ENCODE measurements at regions not wholly inside any gene's neighbourhood (a gene's known extent, or its start where the extent isn't known, plus 50 kb on each side); places are given as distances from the start of the nearest gene placed in this dataset.

DNA sequence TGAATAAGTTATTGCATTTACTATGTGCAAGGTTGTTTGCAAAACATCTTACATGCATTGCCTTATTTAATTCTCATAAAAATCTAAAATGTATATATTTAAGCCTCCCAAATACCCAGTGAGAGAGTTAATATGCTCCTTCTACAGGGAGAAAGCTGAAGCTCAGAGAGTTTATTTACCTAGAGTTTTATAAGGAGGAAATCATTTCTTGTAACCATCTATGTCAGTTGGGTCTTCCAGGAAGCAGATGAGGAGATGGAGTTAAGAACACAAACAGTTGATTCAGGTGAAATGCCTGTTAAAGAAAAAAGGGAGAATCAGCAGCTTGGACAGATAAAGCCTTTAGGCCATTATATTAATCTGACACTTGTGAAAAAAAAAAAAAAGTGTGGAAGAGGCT is 62.6 kb upstream of the DHX40 start:
- Mint-ChIP-seq H3K27me3 (ENCODE audit: low read depth) (no peaks in the 10 kb centered on the region), H3K4me3 (no peak overlapping the region), H3K27ac (no peak overlapping the region), H3K4me1 (ENCODE audit: low read depth) (no peaks in the 10 kb centered on the region), H3K36me3 (ENCODE audit: insufficient read depth in 2 of 2) (no peaks in the 10 kb centered on the region), H3K9me3 (no peaks in the 10 kb centered on the region)
- no peak for ATAC-seq (replicated peaks in 1 of 2)
- DNase-seq, result no peak

DNA sequence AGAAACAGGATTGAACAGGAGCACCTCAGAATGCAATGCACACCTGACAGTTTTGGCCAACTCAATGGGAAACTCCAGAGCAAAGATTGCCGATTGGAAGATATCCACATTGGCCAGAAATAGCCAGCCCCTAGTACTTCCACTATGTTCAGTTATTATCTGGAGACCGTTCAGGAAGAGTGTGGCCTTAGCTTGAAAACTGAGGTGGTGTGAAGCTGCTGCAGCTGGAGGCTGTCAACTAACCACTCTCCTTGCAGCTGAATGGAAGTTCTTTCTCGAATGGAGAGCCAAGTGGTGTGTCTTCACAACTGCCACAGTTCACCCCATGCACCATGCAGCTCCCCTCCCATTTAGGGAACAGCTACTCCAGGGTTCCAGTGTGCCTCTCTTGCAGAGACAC is 61.9 kb upstream of the DHX40 start:
- no peaks in the 10 kb centered on the region for H3K27me3 Mint-ChIP-seq (ENCODE audit: low read depth)
- no peak for ATAC-seq (replicated peaks in 1 of 2)

DNA sequence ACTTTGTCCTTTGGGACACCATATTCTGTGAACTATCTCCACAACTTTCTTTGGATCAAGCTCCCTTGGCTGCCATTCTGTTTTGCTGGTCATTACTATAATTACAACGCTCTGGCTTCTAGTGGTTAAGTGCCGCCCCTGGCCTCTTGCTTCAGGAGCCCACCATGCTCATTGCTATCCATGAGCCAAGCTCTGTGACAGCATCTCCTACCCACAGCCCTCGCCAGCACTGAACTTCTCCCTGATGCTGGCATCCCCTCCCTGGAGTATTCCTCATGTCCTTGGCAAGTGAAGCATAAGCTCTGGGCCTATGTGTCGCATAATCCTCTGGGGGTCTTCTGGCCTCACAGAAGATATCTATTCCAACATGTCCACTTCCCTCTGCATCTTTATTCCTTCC is 60.6 kb upstream of the DHX40 start:
- H3K27me3 Mint-ChIP-seq (ENCODE audit: low read depth), result no peaks in the 10 kb centered on the region
- H3K4me3 Mint-ChIP-seq, result no peak overlapping the region
- ATAC-seq (replicated peaks in 1 of 2) (no peak), DNase-seq (no peak)
- H3K36me3 Mint-ChIP-seq (ENCODE audit: insufficient read depth in 2 of 2), result no peaks in the 10 kb centered on the region
- H3K4me1 Mint-ChIP-seq (ENCODE audit: low read depth), result no peaks in the 10 kb centered on the region
- no peak overlapping the region for H3K27ac Mint-ChIP-seq
- no peaks in the 10 kb centered on the region for H3K9me3 Mint-ChIP-seq

More for the DNA sequence above, 61.9 kb upstream of the DHX40 start:
- no peak for DNase-seq
- Mint-ChIP-seq H3K36me3 (ENCODE audit: insufficient read depth in 2 of 2) (no peaks in the 10 kb centered on the region), H3K4me3 (no peak overlapping the region), H3K4me1 (ENCODE audit: low read depth) (no peaks in the 10 kb centered on the region), H3K27ac (no peak overlapping the region), H3K9me3 (no peaks in the 10 kb centered on the region)

DNA sequence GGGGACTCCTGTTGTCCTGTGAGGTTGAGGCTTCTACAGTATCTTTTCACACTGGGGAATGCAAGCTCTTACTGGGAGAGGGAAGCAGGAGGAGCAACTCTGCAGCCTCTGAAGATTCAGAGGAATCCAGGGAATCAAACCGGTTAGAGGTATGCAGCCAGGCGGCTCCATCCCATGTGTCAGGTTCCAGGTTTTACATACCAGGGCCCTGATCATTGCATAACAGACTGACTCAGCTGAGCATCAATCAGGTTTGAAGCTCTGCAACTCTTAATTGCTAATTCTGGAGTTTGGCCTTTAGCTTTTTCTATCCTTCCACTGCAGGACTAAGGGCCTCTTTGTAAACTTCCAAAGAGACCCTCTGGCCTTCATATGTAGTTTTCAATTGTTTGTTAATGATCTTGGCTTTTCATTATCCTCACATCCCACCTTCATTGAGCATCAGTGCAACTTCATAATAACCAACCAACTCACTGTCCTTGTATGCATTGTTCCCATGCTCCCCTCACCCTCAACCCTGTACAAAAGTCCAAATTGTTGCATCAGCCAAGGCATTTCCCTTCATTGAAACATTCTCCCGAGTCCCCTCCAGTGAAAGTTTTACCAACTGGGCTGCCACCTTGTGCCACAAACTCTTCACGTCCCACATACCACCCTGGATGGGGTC is 59.7 kb upstream of the DHX40 start:
- Mint-ChIP-seq H3K36me3 (ENCODE audit: insufficient read depth in 2 of 2) (no peaks in the 10 kb centered on the region), H3K27ac (no peak overlapping the region), H3K27me3 (ENCODE audit: low read depth) (no peaks in the 10 kb centered on the region), H3K9me3 (no peaks in the 10 kb centered on the region), H3K4me3 (no peak overlapping the region), H3K4me1 (ENCODE audit: low read depth) (no peaks in the 10 kb centered on the region)
- ATAC-seq (replicated peaks in 1 of 2) (no peak), DNase-seq (no peak)

DNA sequence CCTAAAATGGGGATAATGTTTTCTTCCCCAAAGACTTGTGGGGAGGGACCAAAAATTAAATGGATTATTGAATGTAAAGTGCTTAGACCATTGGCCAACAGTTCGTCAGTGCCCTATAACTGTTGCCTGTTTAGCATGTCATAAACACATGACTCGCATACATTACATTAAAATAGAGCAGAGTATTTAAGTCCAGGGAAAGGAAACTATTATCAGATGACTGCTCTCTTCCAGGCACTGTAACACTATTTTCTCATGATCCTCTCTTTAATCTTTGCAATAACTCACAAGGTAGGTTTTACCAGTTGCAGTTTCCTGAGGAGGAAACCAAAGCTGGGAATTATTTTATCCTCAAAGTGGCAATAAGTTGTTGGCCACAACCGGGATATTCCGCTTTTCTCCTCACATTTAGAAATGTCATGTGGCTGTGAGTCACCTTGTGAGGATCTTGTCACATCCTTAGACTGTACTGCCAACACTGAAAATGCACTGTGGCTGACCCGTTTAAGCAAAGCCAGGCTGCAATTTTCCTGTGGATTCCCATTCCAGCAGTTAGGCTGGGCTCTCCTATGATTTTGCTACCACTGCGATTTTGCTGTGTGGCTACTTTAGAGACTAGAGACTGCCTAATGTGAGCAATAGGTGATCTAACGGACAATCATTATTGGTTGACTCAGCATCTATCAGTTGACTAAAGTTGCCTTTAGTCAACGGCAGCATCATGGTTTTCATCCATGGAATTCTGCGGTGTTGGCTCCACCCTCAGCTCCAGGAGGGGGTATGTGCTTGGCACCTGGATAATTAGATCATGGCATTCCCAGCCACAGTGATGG is 58.3 kb upstream of the DHX40 start:
- Mint-ChIP-seq H3K4me3 (no peak overlapping the region), H3K4me1 (ENCODE audit: low read depth) (no peaks in the 10 kb centered on the region), H3K27ac (no peak overlapping the region), H3K36me3 (ENCODE audit: insufficient read depth in 2 of 2) (no peaks in the 10 kb centered on the region), H3K27me3 (ENCODE audit: low read depth) (no peaks in the 10 kb centered on the region), H3K9me3 (no peaks in the 10 kb centered on the region)
- ATAC-seq (replicated peaks in 1 of 2) (no peak), DNase-seq (no peak)

DNA sequence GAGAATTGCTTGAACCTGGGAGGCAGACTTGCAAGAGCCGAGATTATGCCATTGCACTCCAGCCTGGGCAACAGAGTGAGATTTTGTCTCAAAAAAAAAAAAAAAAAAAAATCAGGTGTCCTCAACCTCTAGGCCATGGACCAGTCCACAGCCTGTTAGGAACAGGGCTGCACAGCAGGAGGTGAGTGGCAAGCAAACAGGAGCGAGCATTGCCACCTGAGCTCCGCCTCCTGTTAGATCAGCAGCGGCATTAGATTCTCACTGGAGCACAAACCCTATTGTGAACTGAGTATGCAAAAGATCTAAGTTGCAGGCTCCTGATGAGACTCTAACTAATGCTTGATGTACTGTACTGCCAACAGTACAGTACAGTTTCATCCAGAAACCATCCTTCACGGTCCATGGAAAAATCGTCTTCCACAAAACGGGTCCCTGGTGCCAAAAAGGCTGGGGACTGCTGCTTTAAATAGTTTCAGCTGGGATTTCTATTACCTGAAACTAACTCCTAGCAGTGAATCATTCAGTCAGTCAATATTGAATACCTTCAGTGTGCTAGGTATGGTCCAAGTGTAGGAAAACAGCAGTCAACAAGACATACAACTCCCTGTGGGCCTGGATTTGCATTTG is 56.3 kb upstream of the DHX40 start:
- DNase-seq (no peak), ATAC-seq (replicated peaks in 1 of 2) (no peak)
- H3K27ac Mint-ChIP-seq, result no peak overlapping the region
- no peak overlapping the region for H3K4me3 Mint-ChIP-seq
- no peaks in the 10 kb centered on the region for H3K36me3 Mint-ChIP-seq (ENCODE audit: insufficient read depth in 2 of 2)
- no peaks in the 10 kb centered on the region for H3K4me1 Mint-ChIP-seq (ENCODE audit: low read depth)
- no peaks in the 10 kb centered on the region for H3K9me3 Mint-ChIP-seq
- H3K27me3 Mint-ChIP-seq (ENCODE audit: low read depth), result no peaks in the 10 kb centered on the region

- H3K27me3 Mint-ChIP-seq (ENCODE audit: low read depth), result no peaks in the 10 kb centered on the region
- DNase-seq (no peak), ATAC-seq (replicated peaks in 1 of 2) (no peak)
- H3K27ac Mint-ChIP-seq, result no peak overlapping the region
- H3K36me3 Mint-ChIP-seq (ENCODE audit: insufficient read depth in 2 of 2), result no peaks in the 10 kb centered on the region
- no peaks in the 10 kb centered on the region for H3K9me3 Mint-ChIP-seq
- no peak overlapping the region for H3K4me3 Mint-ChIP-seq
- no peaks in the 10 kb centered on the region for H3K4me1 Mint-ChIP-seq (ENCODE audit: low read depth)
Observed at GRCh38 chr17:59510611-59511010, 54.8 kb upstream of the DHX40 start.

DNA sequence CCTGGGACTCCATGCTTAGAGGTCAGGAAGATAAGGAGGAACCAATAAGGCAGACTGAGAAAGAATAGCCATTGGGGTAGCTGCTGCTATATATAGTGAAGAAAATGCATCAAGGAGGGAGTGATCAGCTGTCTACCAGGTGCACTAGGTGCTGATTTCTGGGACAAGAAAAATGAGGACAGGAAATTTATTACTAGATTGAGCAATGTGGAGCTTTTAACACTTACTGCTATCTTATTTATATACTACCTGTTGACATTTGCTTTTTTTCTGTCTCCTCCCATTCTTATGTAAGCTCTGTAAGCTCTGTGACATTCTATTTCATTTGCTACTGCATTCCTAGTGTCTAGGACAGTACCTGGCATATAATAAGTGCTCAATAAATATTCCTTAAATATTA is 53.7 kb upstream of the DHX40 start:
- no peaks in the 10 kb centered on the region for H3K9me3 Mint-ChIP-seq
- no peaks in the 10 kb centered on the region for H3K36me3 Mint-ChIP-seq (ENCODE audit: insufficient read depth in 2 of 2)
- no peaks in the 10 kb centered on the region for H3K4me1 Mint-ChIP-seq (ENCODE audit: low read depth)
- H3K27ac Mint-ChIP-seq, result no peak overlapping the region
- H3K27me3 Mint-ChIP-seq (ENCODE audit: low read depth), result no peaks in the 10 kb centered on the region
- no peak for ATAC-seq (replicated peaks in 1 of 2)
- H3K4me3 Mint-ChIP-seq, result no peak overlapping the region
- no peak for DNase-seq

DNA sequence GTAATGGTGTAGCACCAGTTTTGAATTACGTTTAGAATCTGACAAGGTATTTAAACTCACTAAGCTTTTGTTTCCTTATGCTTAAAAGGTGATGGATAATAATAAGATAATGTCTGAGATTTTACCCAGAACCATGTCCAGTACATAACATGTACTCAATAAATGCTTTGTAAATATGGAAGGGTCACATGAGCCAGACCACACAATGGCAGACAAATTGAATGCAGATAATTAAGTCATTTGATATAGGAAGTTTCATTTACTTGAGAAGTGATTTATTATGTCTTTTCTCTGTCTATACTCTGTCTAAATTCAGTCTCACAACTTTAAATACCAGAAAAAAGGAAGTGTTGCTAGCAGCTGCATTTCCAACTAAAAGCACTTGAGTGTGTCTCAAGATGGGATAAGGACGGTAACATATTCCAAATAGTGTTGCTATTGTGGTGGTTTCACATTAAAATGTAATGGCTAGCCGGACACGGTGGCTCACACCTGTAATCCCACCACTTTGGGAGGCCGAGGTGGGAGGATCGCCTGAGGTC is 52.5 kb upstream of the DHX40 start:
- H3K36me3 Mint-ChIP-seq (ENCODE audit: insufficient read depth in 2 of 2), result no peaks in the 10 kb centered on the region

DNA sequence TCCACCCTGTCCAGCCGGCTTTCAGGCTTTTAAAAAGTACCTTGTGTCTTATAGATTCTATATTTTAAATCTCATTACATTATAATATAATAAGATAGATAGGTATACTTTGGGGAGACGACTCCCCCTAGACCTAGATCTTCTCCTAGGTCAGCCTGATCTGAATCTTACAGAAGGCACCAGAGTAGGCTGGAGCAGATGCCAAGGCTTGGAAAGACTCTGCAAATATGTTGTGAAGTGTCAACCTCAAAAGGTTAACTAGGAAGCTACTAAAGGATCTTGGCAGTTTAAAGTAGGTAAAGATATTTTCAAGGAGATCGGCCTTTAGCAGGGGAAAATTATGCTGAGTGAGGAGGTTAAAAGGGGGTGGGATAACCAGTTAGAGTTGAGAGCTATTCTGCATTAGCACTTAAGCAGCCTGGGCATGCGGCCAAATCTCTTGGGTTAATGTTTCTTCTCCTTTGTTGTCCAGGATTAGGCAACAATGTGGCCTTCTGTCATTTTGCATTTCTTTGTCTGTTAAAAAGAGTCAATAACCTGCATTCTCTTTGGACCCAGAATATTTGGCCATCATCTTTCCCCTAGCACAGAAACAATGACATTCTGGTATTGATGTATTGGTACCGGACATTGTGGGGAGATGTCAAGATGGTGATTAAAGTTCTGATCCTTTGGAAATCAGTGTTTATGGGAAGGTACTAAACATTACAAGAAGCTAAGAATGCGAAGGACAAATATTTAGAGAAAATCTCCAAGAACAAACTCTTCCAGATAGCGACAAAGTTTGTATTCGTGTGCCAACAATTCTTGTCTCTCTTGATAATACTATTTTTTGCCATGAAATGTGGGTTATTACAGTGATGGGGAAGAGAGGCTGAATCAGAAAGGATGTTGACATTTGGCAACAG is 51.2 kb upstream of the DHX40 start:
- Mint-ChIP-seq H3K27ac (no peak overlapping the region), H3K27me3 (ENCODE audit: low read depth) (no peaks in the 10 kb centered on the region), H3K4me1 (ENCODE audit: low read depth) (no peaks in the 10 kb centered on the region), H3K4me3 (no peak overlapping the region), H3K36me3 (ENCODE audit: insufficient read depth in 2 of 2) (no peaks in the 10 kb centered on the region), H3K9me3 (no peaks in the 10 kb centered on the region)
- ATAC-seq (replicated peaks in 1 of 2) (no peak), DNase-seq (no peak)

More for the DNA sequence above, 52.5 kb upstream of the DHX40 start:
- DNase-seq (no peak), ATAC-seq (replicated peaks in 1 of 2) (no peak)
- Mint-ChIP-seq H3K27ac (no peak overlapping the region), H3K4me3 (no peak overlapping the region), H3K9me3 (no peaks in the 10 kb centered on the region), H3K27me3 (ENCODE audit: low read depth) (no peaks in the 10 kb centered on the region), H3K4me1 (ENCODE audit: low read depth) (no peaks in the 10 kb centered on the region)
